PC-9 (cell line): ENCODE measurements at regions not wholly inside any gene's neighbourhood (a gene's known extent, or its start where the extent isn't known, plus 50 kb on each side); places are given as distances from the start of the nearest gene placed in this dataset.

ENCODE experiments used
- BruUV-seq: library from RNA; stranded (reverse); fragments of 400-500 nt; replicated peaks from 2 replicates; lab custom pipeline; 2021; lab: Mats Ljungman, UMichigan
- CTCF ChIA-PET: fragments of 300-600 bp; sonication (Branson Sonifier 250); formaldehyde crosslinking; loops from one replicate; lab custom pipeline; 2022; ENCODE audit warnings: antibody characterized with exemption; lab: Charles Lee
- POLR2A ChIA-PET: fragments of 300-600 bp; sonication (Branson Sonifier 250); formaldehyde crosslinking; loops from one replicate; lab custom pipeline; 2022; ENCODE audit warnings: antibody characterized with exemption; ENCODE audit not compliant: unreplicated experiment; lab: Charles Lee
- DNase-seq, 2 experiments: peaks; one replicate each; pipeline versions ENCODE4 v3.0.0 to v3.0.0-alpha.2; 2015 to 2022; ENCODE audit warnings: mixed read lengths in 1 of 2
- H2AFZ ChIP-seq: fragments of 200-600 bp; sonication (generic); 2 replicates; pipeline ENCODE4 v1.8.1; 2017; ENCODE audit warnings: antibody characterized with exemption
- H3F3A ChIP-seq: fragments of 200-600 bp; sonication (generic); 2 replicates; pipeline ENCODE4 v1.8.1; 2017; ENCODE audit warnings: antibody characterized with exemption, mild to moderate bottlenecking, low read depth; ENCODE audit not compliant: insufficient read depth
- H3K27ac ChIP-seq: fragments of 200-600 bp; sonication (generic); 2 replicates; pipeline ENCODE4 v1.6.1; 2016; ENCODE audit warnings: mixed run types
- H3K27me3 ChIP-seq: fragments of 200-600 bp; sonication (generic); 2 replicates; pipeline ENCODE4 v1.6.1; 2016; ENCODE audit warnings: low read depth, mixed run types; ENCODE audit not compliant: insufficient read depth
- H3K36me3 ChIP-seq: fragments of 200-600 bp; sonication (generic); 2 replicates; pipeline ENCODE4 v1.6.1; 2016; ENCODE audit warnings: low read depth, mixed run types
- H3K4me1 ChIP-seq: fragments of 200-600 bp; sonication (generic); replicated peaks from 2 replicates; pipeline ENCODE4 v1.6.1; 2016; ENCODE audit warnings: mixed run types; ENCODE audit not compliant: insufficient read depth
- H3K4me2 ChIP-seq: fragments of 200-600 bp; sonication (generic); 2 replicates; pipeline ENCODE4 v1.6.1; 2017; ENCODE audit warnings: mixed run types
- H3K4me3 ChIP-seq: fragments of 200-600 bp; sonication (generic); 2 replicates; pipeline ENCODE4 v1.6.1; 2016; ENCODE audit warnings: mixed run types
- H3K79me2 ChIP-seq: fragments of 200-600 bp; sonication (generic); 2 replicates; pipeline ENCODE4 v1.6.1; 2017; ENCODE audit warnings: low read depth, mixed run types
- H3K9me2 ChIP-seq: fragments of 200-600 bp; sonication (generic); 2 replicates; pipeline ENCODE4 v1.8.1; 2017; ENCODE audit warnings: mild to moderate bottlenecking; ENCODE audit not compliant: insufficient read depth
- H3K9me3 ChIP-seq: fragments of 200-600 bp; sonication (generic); 2 replicates; pipeline ENCODE4 v1.8.1; 2016; ENCODE audit warnings: low read depth; ENCODE audit not compliant: insufficient read depth
- H4K20me1 ChIP-seq: fragments of 200-600 bp; sonication (generic); 2 replicates; pipeline ENCODE4 v1.8.1; 2017; ENCODE audit not compliant: insufficient read depth
- EZH2 ChIP-seq: fragments of 200-600 bp; sonication (generic); IDR thresholded peaks from 2 replicates; pipeline ENCODE4 v1.8.0; 2017; ENCODE audit warnings: antibody characterized with exemption, low read depth
- intact Hi-C: fragments of 100-400 bp; cut with micrococcal nuclease; formaldehyde crosslinking; loops from one replicate; pipeline ENCODE4 v1.10.0; 2022; ENCODE audit not compliant: unreplicated experiment
- TF ChIP-seq, protein P1 (sequence below): fragments of 200-600 bp; sonication (generic); conservative IDR thresholded peaks from 2 replicates; pipeline ENCODE4 v1.6.1; 2017; ENCODE audit warnings: mixed run types, antibody characterized with exemption, mild to moderate bottlenecking, moderate library complexity

DNA sequence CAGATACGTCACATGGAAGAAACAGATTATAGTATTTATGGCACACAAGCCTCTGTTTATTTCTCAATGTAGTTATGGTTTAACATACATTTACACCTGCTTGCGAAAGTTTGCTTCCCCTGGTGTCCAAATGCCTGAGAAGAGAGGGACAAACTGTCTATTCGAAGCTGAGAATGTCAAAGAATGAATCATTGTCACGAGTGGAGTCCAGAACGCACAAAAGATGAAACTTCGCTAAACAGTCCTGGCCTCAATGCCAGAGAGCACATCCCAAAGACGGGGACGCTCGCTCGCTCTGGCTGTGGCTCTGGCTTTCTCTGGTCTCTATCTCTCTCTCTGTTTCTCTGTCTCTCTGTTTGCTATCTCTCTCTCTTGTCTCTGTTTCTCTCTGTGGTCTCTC is 298.8 kb downstream of the FOXL1 start:
- DNase-seq, result no peak
- H3K4me2 ChIP-seq, result no peak overlapping the region
- CTCF ChIA-PET, result no interaction called here
- TF ChIP-seq, protein P1, sequence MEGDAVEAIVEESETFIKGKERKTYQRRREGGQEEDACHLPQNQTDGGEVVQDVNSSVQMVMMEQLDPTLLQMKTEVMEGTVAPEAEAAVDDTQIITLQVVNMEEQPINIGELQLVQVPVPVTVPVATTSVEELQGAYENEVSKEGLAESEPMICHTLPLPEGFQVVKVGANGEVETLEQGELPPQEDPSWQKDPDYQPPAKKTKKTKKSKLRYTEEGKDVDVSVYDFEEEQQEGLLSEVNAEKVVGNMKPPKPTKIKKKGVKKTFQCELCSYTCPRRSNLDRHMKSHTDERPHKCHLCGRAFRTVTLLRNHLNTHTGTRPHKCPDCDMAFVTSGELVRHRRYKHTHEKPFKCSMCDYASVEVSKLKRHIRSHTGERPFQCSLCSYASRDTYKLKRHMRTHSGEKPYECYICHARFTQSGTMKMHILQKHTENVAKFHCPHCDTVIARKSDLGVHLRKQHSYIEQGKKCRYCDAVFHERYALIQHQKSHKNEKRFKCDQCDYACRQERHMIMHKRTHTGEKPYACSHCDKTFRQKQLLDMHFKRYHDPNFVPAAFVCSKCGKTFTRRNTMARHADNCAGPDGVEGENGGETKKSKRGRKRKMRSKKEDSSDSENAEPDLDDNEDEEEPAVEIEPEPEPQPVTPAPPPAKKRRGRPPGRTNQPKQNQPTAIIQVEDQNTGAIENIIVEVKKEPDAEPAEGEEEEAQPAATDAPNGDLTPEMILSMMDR, result no peak
- no peak for TF ChIP-seq EZH2
- H2AFZ ChIP-seq, result no peak overlapping the region
- no peaks in the 10 kb centered on the region for H3K9me2 ChIP-seq
- H3K4me1 ChIP-seq, result no peaks in the 10 kb centered on the region
- no peak overlapping the region for H3K4me3 ChIP-seq
- no peaks in the 10 kb centered on the region for H4K20me1 ChIP-seq
- H3K36me3 ChIP-seq, result no peaks in the 10 kb centered on the region
- H3K79me2 ChIP-seq, result no peaks in the 10 kb centered on the region
- H3K9me3 ChIP-seq, result no peaks in the 10 kb centered on the region
- POLR2A ChIA-PET, result no interaction called here
- BruUV-seq, result no TSS peak
- intact Hi-C loops, result no loop called here
- peaks cover 98% of the 10 kb centered on the region for H3K27me3 ChIP-seq
- no peaks in the 10 kb centered on the region for H3F3A ChIP-seq
- H3K27ac ChIP-seq, result no peak overlapping the region

DNA sequence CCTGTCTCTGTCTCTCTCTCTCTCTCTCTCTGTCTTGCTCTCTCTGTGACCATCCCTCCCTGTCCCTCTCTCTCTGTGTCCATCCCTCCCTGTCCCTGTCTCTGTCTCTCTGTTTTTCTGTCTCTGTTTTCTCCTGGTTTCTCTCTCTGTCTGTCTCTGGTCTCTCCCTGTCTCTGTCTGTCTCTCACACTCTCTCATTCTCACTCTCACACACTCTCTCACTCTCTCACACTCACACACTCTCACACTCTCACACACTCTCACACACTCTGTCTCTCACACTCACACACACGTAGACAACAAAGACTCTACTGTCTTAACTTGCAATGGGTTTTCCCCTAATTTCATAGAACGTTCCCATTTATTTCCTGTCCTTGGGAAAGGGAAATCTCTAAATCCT is 299.5 kb downstream of the FOXL1 start:
- no peak for DNase-seq
- Histone ChIP-seq H3K79me2 (no peaks in the 10 kb centered on the region), H3K9me2 (no peaks in the 10 kb centered on the region), H3F3A (no peaks in the 10 kb centered on the region), H3K9me3 (no peaks in the 10 kb centered on the region), H2AFZ (no peak overlapping the region), H4K20me1 (no peaks in the 10 kb centered on the region), H3K36me3 (no peaks in the 10 kb centered on the region), H3K4me3 (no peak overlapping the region), H3K27ac (no peak overlapping the region), H3K4me2 (no peak overlapping the region), H3K27me3 (peaks cover 98% of the 10 kb centered on the region), H3K4me1 (no peaks in the 10 kb centered on the region)
- no TSS peak for BruUV-seq
- ChIA-PET CTCF (no interaction called here), POLR2A (no interaction called here)
- TF ChIP-seq EZH2, result no peak
- TF ChIP-seq, protein P1, result no peak
- intact Hi-C loops, result no loop called here

DNA sequence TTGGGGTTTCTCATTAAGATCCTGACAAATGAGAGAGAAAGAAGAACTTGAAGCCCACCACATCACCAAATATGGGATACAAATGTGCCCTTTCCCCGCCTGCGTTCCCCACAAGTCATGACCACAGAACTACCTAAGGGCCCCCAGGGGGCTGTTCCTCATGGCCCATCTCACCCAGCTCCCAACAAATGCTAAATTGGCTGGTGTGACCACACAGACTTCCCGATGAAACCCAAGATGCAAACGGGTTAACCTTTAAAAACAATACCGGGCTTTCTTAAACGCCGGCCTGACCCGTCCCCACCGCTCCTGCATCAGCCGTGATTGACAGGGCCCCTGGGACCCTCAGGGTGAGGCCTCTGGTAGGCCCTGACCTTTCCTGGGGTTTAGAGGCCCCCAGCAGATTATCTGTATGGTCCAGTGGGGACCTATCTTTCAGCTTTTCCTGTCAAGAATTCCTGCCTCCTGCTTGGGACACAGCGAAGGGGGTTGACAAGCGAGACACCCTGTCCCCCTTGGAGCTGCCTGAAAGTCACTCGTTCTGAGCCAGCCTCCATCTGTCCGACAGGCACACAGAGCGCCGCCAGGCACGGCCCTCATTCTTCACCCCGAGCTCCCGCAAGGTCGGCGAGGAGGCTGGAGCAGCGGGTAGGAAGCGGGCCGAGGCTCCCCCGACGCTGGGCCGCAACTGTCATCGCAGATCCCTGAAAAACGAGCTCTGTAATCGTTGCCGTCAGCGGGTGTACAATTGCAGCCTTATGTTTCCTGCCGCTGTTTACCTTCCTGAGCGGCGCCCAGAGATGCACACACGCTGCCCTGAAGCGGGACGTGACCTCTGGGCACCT is 300.1 kb downstream of the FOXL1 start:
- Histone ChIP-seq H2AFZ (no peak overlapping the region), H3K9me3 (no peaks in the 10 kb centered on the region), H3K4me3 (no peak overlapping the region), H3K27me3 (peaks cover 98% of the 10 kb centered on the region), H3K4me1 (no peaks in the 10 kb centered on the region), H3K27ac (no peak overlapping the region), H3K79me2 (no peaks in the 10 kb centered on the region), H3F3A (no peaks in the 10 kb centered on the region), H3K9me2 (no peaks in the 10 kb centered on the region), H3K4me2 (no peak overlapping the region), H3K36me3 (no peaks in the 10 kb centered on the region), H4K20me1 (no peaks in the 10 kb centered on the region)
- no peak for DNase-seq
- no TSS peak for BruUV-seq
- no peak for TF ChIP-seq EZH2
- TF ChIP-seq, protein P1, result no peak
- POLR2A ChIA-PET, result no interaction called here
- CTCF ChIA-PET, result no interaction called here
- intact Hi-C loops, result no loop called here
